Neuronal stem cell (in vitro differentiated cells): ENCODE measurements at regions not wholly inside any gene's neighbourhood (a gene's known extent, or its start where the extent isn't known, plus 50 kb on each side); places are given as distances from the start of the nearest gene placed in this dataset.

Experiments used
- DNase-seq: peaks from one replicate; pipeline ENCODE4 v3.0.0-alpha.2; 2013; ENCODE audit warnings: low spot score
- H2AFZ ChIP-seq: one replicate; pipeline ENCODE4 v1.6.1; 2013; ENCODE audit warnings: mild to moderate bottlenecking, low read length, inconsistent platforms
- H2AK5ac ChIP-seq: 2 replicates; pipeline ENCODE4 v1.6.1; 2013; ENCODE audit warnings: low read depth, mild to moderate bottlenecking, inconsistent platforms, low read length, moderate library complexity, mixed read lengths
- H2BK120ac ChIP-seq: 2 replicates; pipeline ENCODE4 v1.6.1; 2013; ENCODE audit warnings: low read depth, mild to moderate bottlenecking, inconsistent platforms, low read length, moderate library complexity, mixed read lengths
- H2BK12ac ChIP-seq: one replicate; pipeline ENCODE4 v1.6.1; 2013; ENCODE audit warnings: low read length, inconsistent platforms
- H2BK15ac ChIP-seq: 2 replicates; pipeline ENCODE4 v1.6.1; 2013; ENCODE audit warnings: mild to moderate bottlenecking, low read length, inconsistent platforms, mixed read lengths
- H2BK5ac ChIP-seq: one replicate; pipeline ENCODE4 v1.6.1; 2013; ENCODE audit warnings: inconsistent platforms, mild to moderate bottlenecking, low read length, moderate library complexity
- H3K14ac ChIP-seq: one replicate; pipeline ENCODE4 v1.6.1; 2013; ENCODE audit warnings: low read length, inconsistent platforms
- H3K18ac ChIP-seq: 2 replicates; pipeline ENCODE4 v1.6.1; 2013; ENCODE audit warnings: low read length, inconsistent platforms
- H3K23ac ChIP-seq: 2 replicates; pipeline ENCODE4 v1.6.1; 2013; ENCODE audit warnings: low read depth, mild to moderate bottlenecking, mixed read lengths, low read length, inconsistent platforms; ENCODE audit not compliant: poor library complexity
- H3K27ac ChIP-seq: replicated peaks from 3 replicates; pipeline ENCODE4 v1.5.1; 2013; ENCODE audit warnings: low read length, inconsistent platforms
- H3K27me3 ChIP-seq, 3 experiments: 2 replicates each; pipeline ENCODE4 v1.6.1; 2013; ENCODE audit warnings: low read length in 3 of 3, mild to moderate bottlenecking in 2 of 3, inconsistent platforms in 1 of 3, low read depth in 1 of 3, mixed read lengths in 1 of 3, moderate library complexity in 1 of 3; ENCODE audit not compliant: control insufficient read depth in 3 of 3, insufficient read depth in 3 of 3
- H3K36me3 ChIP-seq, 2 donors: replicated peaks in 1 of 2; 2 replicates each; pipeline ENCODE4 v1.6.1; 2013; ENCODE audit warnings: low read length in 2 of 2; ENCODE audit not compliant: control insufficient read depth in 2 of 2, insufficient read depth in 2 of 2
- H3K4ac ChIP-seq: 2 replicates; pipeline ENCODE4 v1.6.1; 2013; ENCODE audit warnings: inconsistent platforms, mild to moderate bottlenecking, low read length, moderate library complexity
- H3K4me1 ChIP-seq, 2 donors: 1 replicate in 1 of 2; 2 replicates in 1 of 2; pipeline ENCODE4 v1.6.1; 2013; ENCODE audit warnings: low read length in 2 of 2, low read depth in 1 of 2; ENCODE audit not compliant: control insufficient read depth in 2 of 2, insufficient read depth in 1 of 2
- H3K4me2 ChIP-seq: one replicate; pipeline ENCODE4 v1.6.1; 2013; ENCODE audit warnings: mild to moderate bottlenecking, low read length, inconsistent platforms; ENCODE audit not compliant: insufficient read depth, poor library complexity, severe bottlenecking
- H3K4me3 ChIP-seq, 2 donors: 2 replicates each; pipeline ENCODE4 v1.5.1; 2013; ENCODE audit warnings: low read length in 2 of 2, mild to moderate bottlenecking in 2 of 2, inconsistent platforms in 1 of 2, moderate library complexity in 1 of 2
- H3K79me1 ChIP-seq: one replicate; pipeline ENCODE4 v1.6.1; 2013; ENCODE audit warnings: low read depth, mild to moderate bottlenecking, inconsistent platforms, low read length, moderate library complexity
- H3K9ac ChIP-seq: one replicate; pipeline ENCODE4 v1.6.1; 2013; ENCODE audit warnings: mild to moderate bottlenecking, low read depth, low read length, inconsistent platforms; ENCODE audit not compliant: poor library complexity
- H3K9me3 ChIP-seq, 2 donors: replicated peaks in 1 of 2; 2 replicates each; pipeline versions ENCODE3 to v1.6.1; 2013; ENCODE audit warnings: low read length in 2 of 2, mild to moderate bottlenecking in 2 of 2, inconsistent platforms in 1 of 2, low read depth in 1 of 2, mixed read lengths in 1 of 2, moderate library complexity in 1 of 2; ENCODE audit not compliant: control insufficient read depth in 2 of 2, insufficient read depth in 1 of 2
- H4K8ac ChIP-seq: one replicate; pipeline ENCODE4 v1.6.1; 2013; ENCODE audit warnings: low read depth, mild to moderate bottlenecking, inconsistent platforms, low read length, moderate library complexity
- H4K91ac ChIP-seq: one replicate; pipeline ENCODE4 v1.6.1; 2013; ENCODE audit warnings: low read length, low read depth, mild to moderate bottlenecking, inconsistent platforms; ENCODE audit not compliant: poor library complexity
- WGBS, 2 donors: extraction: QIAGEN DNeasy Blood & Tissue Kit; methylation state at CpG; one replicate each; pipeline ENCODE4 v1.1.7; 2013; ENCODE audit warnings: missing lambda C conversion rate in 2 of 2, mixed read lengths in 1 of 2; ENCODE audit not compliant: insufficient read length in 2 of 2, insufficient replicate concordance in 1 of 2; ENCODE audit errors: extremely low coverage in 2 of 2; 5-methylcytosine and 5-hydroxymethylcytosine counted together

DNA sequence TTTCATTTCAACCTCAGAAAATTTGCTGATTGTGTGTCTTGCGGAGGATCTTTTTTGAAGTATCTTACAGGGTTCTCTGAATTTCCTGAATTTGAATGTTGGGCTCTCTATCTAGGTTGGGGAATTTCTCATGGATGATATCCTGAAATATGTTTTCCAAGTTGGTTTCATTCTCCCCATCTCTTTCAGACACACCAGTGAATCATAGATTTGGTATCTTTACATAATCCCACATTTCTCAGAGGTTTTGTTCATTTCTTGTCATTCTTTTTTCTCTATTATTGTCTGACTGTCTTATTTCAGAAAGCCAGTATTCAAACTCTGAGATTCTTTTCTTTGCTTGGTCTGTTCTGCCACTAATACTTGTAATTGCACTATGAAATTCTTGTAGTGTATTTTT is 456.9 kb downstream of the PRELID2 start:
- WGBS, 2 donors = no CpG with 5 or more reads among the region's 1 CpG
- no peak overlapping the region for H2BK15ac ChIP-seq

DNA sequence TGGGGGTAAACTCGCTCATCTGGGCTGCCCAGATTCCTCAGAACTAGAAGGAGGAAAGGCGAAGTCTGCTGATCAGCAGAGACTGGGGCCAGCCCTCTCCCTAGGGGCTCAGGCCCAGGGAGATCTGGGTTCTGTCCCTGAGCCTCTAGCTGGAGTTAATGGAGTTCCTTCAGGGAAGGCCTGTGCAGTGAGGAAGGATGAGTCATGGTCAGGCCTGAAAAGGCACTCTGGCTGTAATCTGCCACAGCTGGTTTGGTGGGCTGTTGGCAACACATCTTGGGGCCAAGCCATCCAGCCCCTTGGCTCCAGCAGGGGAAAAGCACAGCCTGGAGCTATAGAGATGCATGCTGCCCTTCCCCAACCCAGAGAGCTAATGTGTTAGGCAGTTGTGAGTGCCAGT is 459.6 kb downstream of the PRELID2 start:
- no peak overlapping the region for H3K4ac ChIP-seq

More for the DNA sequence above, 456.9 kb downstream of the PRELID2 start:
- Histone ChIP-seq H3K27ac (no peak overlapping the region), H4K8ac (no peak overlapping the region), H3K18ac (no peak overlapping the region), H3K9ac (no peak overlapping the region), H3K36me3 (no peaks in the 10 kb centered on the region), H3K4me1 (no peaks in the 10 kb centered on the region), H3K9me3 (peaks cover 9 to 10% of the 10 kb centered on the region in 2 donors), H3K4me3 (no peak overlapping the region), H3K79me1 (no peaks in the 10 kb centered on the region), H3K4me2 (no peak overlapping the region), H3K23ac (no peak overlapping the region), H2AK5ac (no peak overlapping the region), H3K4ac (no peak overlapping the region), H3K27me3 (no peaks in the 10 kb centered on the region), H2BK12ac (no peak overlapping the region), H2AFZ (no peak overlapping the region), H2BK5ac (no peak overlapping the region), H4K91ac (no peak overlapping the region), H2BK120ac (no peak overlapping the region), H3K14ac (no peak overlapping the region)
- DNase-seq = no peak

DNA sequence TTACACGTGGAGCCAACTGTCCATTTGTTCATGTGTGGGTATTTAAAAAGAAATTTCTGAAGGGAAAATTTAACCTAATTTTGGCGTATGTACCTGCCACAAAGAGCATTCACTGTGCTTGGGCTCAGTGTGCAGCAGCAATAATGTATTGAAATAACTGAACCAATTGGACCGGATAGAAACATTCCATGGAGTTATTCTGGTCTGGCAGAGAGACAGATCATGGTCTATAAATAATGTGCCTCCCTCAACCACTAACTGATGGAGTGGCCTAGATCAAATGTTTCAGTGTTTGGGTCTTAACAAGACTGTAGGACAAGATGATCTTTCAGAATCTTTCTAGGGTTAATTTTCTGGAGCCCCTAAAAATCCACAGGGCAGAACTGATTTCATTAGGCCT is 469.7 kb downstream of the PRELID2 start:
- no peaks in the 10 kb centered on the region for H3K79me1 ChIP-seq
- H3K23ac ChIP-seq = no peak overlapping the region
- H3K27me3 ChIP-seq = no peaks in the 10 kb centered on the region
- H2BK12ac ChIP-seq = no peak overlapping the region
- H2AFZ ChIP-seq = no peak overlapping the region
- no peak overlapping the region for H3K4me2 ChIP-seq
- no peaks in the 10 kb centered on the region for H3K4me1 ChIP-seq
- H2BK5ac ChIP-seq = no peak overlapping the region
- no peak overlapping the region for H2AK5ac ChIP-seq
- no peaks in the 10 kb centered on the region for H3K36me3 ChIP-seq
- no peak for DNase-seq
- no peak overlapping the region for H4K91ac ChIP-seq
- WGBS, 2 donors = no CpG with 5 or more reads among the region's 3 CpGs
- H3K4me3 ChIP-seq = no peak overlapping the region
- H3K4ac ChIP-seq = no peak overlapping the region
- no peak overlapping the region for H3K18ac ChIP-seq
- no peak overlapping the region for H2BK120ac ChIP-seq
- H2BK15ac ChIP-seq = no peak overlapping the region
- H3K14ac ChIP-seq = no peak overlapping the region
- no peak overlapping the region for H4K8ac ChIP-seq
- H3K9me3 ChIP-seq = no peaks in the 10 kb centered on the region
- no peak overlapping the region for H3K27ac ChIP-seq
- no peak overlapping the region for H3K9ac ChIP-seq

More for the DNA sequence above, 459.6 kb downstream of the PRELID2 start:
- Histone ChIP-seq H3K9ac (no peak overlapping the region), H3K4me2 (no peak overlapping the region), H2BK5ac (no peak overlapping the region), H3K9me3 (peaks cover 9 to 10% of the 10 kb centered on the region in 2 donors), H3K79me1 (no peaks in the 10 kb centered on the region), H3K23ac (no peak overlapping the region), H2AFZ (no peak overlapping the region), H3K36me3 (no peaks in the 10 kb centered on the region), H4K8ac (no peak overlapping the region), H2AK5ac (no peak overlapping the region), H2BK12ac (no peak overlapping the region), H3K4me1 (no peaks in the 10 kb centered on the region), H3K4me3 (no peak overlapping the region), H4K91ac (no peak overlapping the region), H2BK15ac (no peak overlapping the region), H3K27ac (no peak overlapping the region), H3K14ac (no peak overlapping the region), H3K27me3 (no peaks in the 10 kb centered on the region), H3K18ac (no peak overlapping the region), H2BK120ac (no peak overlapping the region)
- DNase-seq = no peak
- no CpG with 5 or more reads among the region's 2 CpGs for WGBS, 2 donors

DNA sequence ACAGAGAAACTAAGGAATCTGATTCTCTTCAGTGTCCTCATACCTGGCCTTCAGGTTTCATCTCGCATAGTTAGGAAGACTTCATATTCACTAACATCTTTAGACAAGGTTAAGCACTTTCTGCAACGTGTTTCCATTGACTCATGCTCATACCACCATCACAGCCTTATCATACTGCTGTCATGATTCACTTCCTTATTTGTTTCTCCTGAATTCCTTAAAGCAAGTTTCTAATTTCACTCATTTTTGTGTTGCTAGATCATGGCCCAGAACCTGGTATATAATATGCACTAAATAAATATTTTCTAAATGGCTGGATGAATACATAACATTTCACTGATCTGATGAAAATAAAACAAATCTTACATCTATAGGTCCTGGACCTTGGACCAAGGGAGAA is 472.9 kb downstream of the PRELID2 start:
- no peak overlapping the region for H3K4me2 ChIP-seq
- H4K8ac ChIP-seq = no peak overlapping the region
- H2AFZ ChIP-seq = no peak overlapping the region
- H2BK12ac ChIP-seq = no peak overlapping the region
- no peak overlapping the region for H2BK5ac ChIP-seq
- no peaks in the 10 kb centered on the region for H3K79me1 ChIP-seq
- no peak overlapping the region for H3K27ac ChIP-seq
- H3K4ac ChIP-seq = no peak overlapping the region
- H3K18ac ChIP-seq = no peak overlapping the region
- no peaks in the 10 kb centered on the region for H3K27me3 ChIP-seq
- DNase-seq = no peak
- no peak overlapping the region for H4K91ac ChIP-seq
- H3K4me1 ChIP-seq = no peaks in the 10 kb centered on the region
- H3K4me3 ChIP-seq = no peak overlapping the region
- no peak overlapping the region for H2AK5ac ChIP-seq
- H2BK120ac ChIP-seq = no peak overlapping the region
- H3K23ac ChIP-seq = no peak overlapping the region
- no peak overlapping the region for H3K9ac ChIP-seq
- WGBS, 2 donors = no CpG with 5 or more reads among the region's 2 CpGs
- no peak overlapping the region for H3K14ac ChIP-seq
- H3K36me3 ChIP-seq = no peaks in the 10 kb centered on the region
- no peak overlapping the region for H2BK15ac ChIP-seq
- H3K9me3 ChIP-seq = no peaks in the 10 kb centered on the region
